Gastrocnemius medialis (tissue), 4 donors: ENCODE measurements at regions not wholly inside any gene's neighbourhood (a gene's known extent, or its start where the extent isn't known, plus 50 kb on each side); places are given as distances from the start of the nearest gene placed in this dataset.

Source experiments
- ATAC-seq, 2 donors: fragments of 150-250 bp; one replicate each; pipeline ENCODE4 v1.9.1; 2016
- DNase-seq, 2 donors: peaks; one replicate each; pipeline ENCODE4 v3.0.0-alpha.2; 2019
- H3K27ac ChIP-seq, 4 donors: fragments of 200-600 bp; sonication (generic); 1 replicate in 1 of 4; 2 replicates in 3 of 4; pipeline ENCODE4 v1.5.1; 2016 to 2018; ENCODE audit warnings: mild to moderate bottlenecking in 2 of 4, moderate library complexity in 1 of 4
- H3K27me3 ChIP-seq, 3 donors: fragments of 200-600 bp; sonication (generic) in 2 of 3; 1 replicate in 1 of 3; 2 replicates in 2 of 3; pipeline versions ENCODE4 v1.5.1 to v1.6.0; 2016 to 2019; ENCODE audit warnings: mild to moderate bottlenecking in 1 of 3, moderate library complexity in 1 of 3
- H3K36me3 ChIP-seq, 2 donors: fragments of 200-600 bp; sonication (generic) in 1 of 2; one replicate each; pipeline ENCODE4 v1.5.1; 2017 to 2018
- H3K4me1 ChIP-seq, 2 donors: fragments of 200-600 bp; sonication (generic) in 1 of 2; one replicate each; pipeline ENCODE4 v1.5.1; 2016 to 2017; ENCODE audit warnings: mild to moderate bottlenecking in 2 of 2
- H3K4me3 ChIP-seq, 4 donors: fragments of 200-600 bp; sonication (generic) in 3 of 4; 1 replicate in 1 of 4; 2 replicates in 3 of 4; pipeline ENCODE4 v1.5.1; 2016 to 2019; ENCODE audit warnings: mild to moderate bottlenecking in 2 of 4
- H3K9me3 ChIP-seq, 3 donors: fragments of 200-600 bp; sonication (generic) in 2 of 3; 1 replicate in 1 of 3; 2 replicates in 2 of 3; pipeline ENCODE4 v1.5.1; 2016 to 2019
- CTCF ChIP-seq, 5 experiments: fragments of 450-650 bp in 3 of 5; fragments of 200-600 bp in 2 of 5; sonication (generic) in 2 of 5; IDR thresholded peaks in 4 of 5; conservative IDR thresholded peaks in 1 of 5; 1 replicate in 4 of 5; 2 replicates in 1 of 5; pipeline ENCODE4 v1.5.1; 2016 to 2019; ENCODE audit warnings: antibody characterized with exemption in 5 of 5, mild to moderate bottlenecking in 3 of 5, moderate library complexity in 3 of 5
- POLR2A ChIP-seq, 2 donors: fragments of 450-650 bp; IDR thresholded peaks; one replicate each; pipeline ENCODE4 v1.6.1; 2017; ENCODE audit warnings: antibody characterized with exemption in 2 of 2, mild to moderate bottlenecking in 2 of 2, moderate library complexity in 2 of 2
- in situ Hi-C, 4 donors: fragments of 200-750 bp; cut with MboI; loops; one replicate each; pipeline versions ENCODE4 v1.15.0 to v1.8.0; 2017; ENCODE audit warnings: low sequenced_read_pairs in 4 of 4
- intact Hi-C: fragments of 100-400 bp; cut with DNase I; formaldehyde crosslinking; loops from one replicate; pipeline ENCODE4 v1.15.1; 2023; ENCODE audit warnings: low total_unique reads

GRCh38 chr16:87085441-87085840 is 231.8 kb downstream of the C16orf95 start:
- TF ChIP-seq POLR2A (IDR thresholded peaks at IDR 0.05) = no peak
- intact Hi-C loops (no loop called here), in situ Hi-C loops (no loop called here)
- ATAC-seq (no peak), DNase-seq (no peak)
- Histone ChIP-seq H3K4me1 (no peaks in the 10 kb centered on the region), H3K27me3 (no peaks in the 10 kb centered on the region), H3K9me3 (peaks cover 0 to 7% (median 0%) of the 10 kb centered on the region in 3 donors), H3K36me3 (no peaks in the 10 kb centered on the region), H3K4me3 (no peak overlapping the region), H3K27ac (no peak overlapping the region)

- Histone ChIP-seq H3K27ac (no peak overlapping the region), H3K27me3 (no peaks in the 10 kb centered on the region), H3K36me3 (no peaks in the 10 kb centered on the region), H3K9me3 (no peaks in the 10 kb centered on the region), H3K4me3 (no peak overlapping the region), H3K4me1 (no peaks in the 10 kb centered on the region)
- no peak for DNase-seq
- intact Hi-C loops (no loop called here), in situ Hi-C loops (no loop called here)
- TF ChIP-seq POLR2A (IDR thresholded peaks at IDR 0.05) (no peak), CTCF (IDR thresholded peaks at IDR 0.05 in 4 of 5, conservative IDR thresholded peaks at IDR 0.05 in 1 of 5) (no peak)
- ATAC-seq = no peak
Measured at GRCh38 chr16:87086156-87086555, 231.0 kb downstream of the C16orf95 start.

GRCh38 chr16:87086575-87086974 is 230.6 kb downstream of the C16orf95 start:
- DNase-seq (no peak), ATAC-seq (no peak)
- Histone ChIP-seq H3K4me1 (no peaks in the 10 kb centered on the region), H3K9me3 (no peaks in the 10 kb centered on the region), H3K27me3 (no peaks in the 10 kb centered on the region), H3K27ac (no peak overlapping the region), H3K36me3 (no peaks in the 10 kb centered on the region), H3K4me3 (no peak overlapping the region)
- intact Hi-C loops (no loop called here), in situ Hi-C loops (no loop called here)
- TF ChIP-seq CTCF (IDR thresholded peaks at IDR 0.05 in 4 of 5, conservative IDR thresholded peaks at IDR 0.05 in 1 of 5) (no peak), POLR2A (IDR thresholded peaks at IDR 0.05) (no peak)

GRCh38 chr16:87092958-87093357 is 224.2 kb downstream of the C16orf95 start:
- Histone ChIP-seq H3K4me1 (no peaks in the 10 kb centered on the region), H3K36me3 (no peaks in the 10 kb centered on the region), H3K27ac (no peak overlapping the region), H3K4me3 (no peak overlapping the region), H3K9me3 (no peaks in the 10 kb centered on the region), H3K27me3 (peaks cover 5 to 18% (median 8%) of the 10 kb centered on the region in 3 donors)
- in situ Hi-C loops = no loop called here
- ATAC-seq = no peak
- intact Hi-C loops = no loop called here
- TF ChIP-seq POLR2A (IDR thresholded peaks at IDR 0.05) (no peak), CTCF (IDR thresholded peaks at IDR 0.05 in 4 of 5, conservative IDR thresholded peaks at IDR 0.05 in 1 of 5) (no peak)
- DNase-seq = no peak

GRCh38 chr16:87093804-87094555 is 223.2 kb downstream of the C16orf95 start:
- no peak for TF ChIP-seq POLR2A (IDR thresholded peaks at IDR 0.05)
- no peak for TF ChIP-seq CTCF (IDR thresholded peaks at IDR 0.05 in 4 of 5, conservative IDR thresholded peaks at IDR 0.05 in 1 of 5)
- ATAC-seq = no peak
- Histone ChIP-seq H3K36me3 (no peaks in the 10 kb centered on the region), H3K27ac (no peak overlapping the region), H3K4me1 (no peaks in the 10 kb centered on the region), H3K9me3 (no peaks in the 10 kb centered on the region), H3K4me3 (no peak overlapping the region), H3K27me3 (peaks cover 13 to 23% (median 14%) of the 10 kb centered on the region in 3 donors)
- DNase-seq = no peak
- in situ Hi-C loops (no loop called here), intact Hi-C loops (no loop called here)
